Neural cell (in vitro differentiated cells): ENCODE measurements at regions not wholly inside any gene's neighbourhood (a gene's known extent, or its start where the extent isn't known, plus 50 kb on each side); places are given as distances from the start of the nearest gene placed in this dataset.

Source experiments
- H2AFZ ChIP-seq: fragments of 200-600, 300-800 bp; sonication (generic), shearing (Covaris generic); 2 replicates; pipeline ENCODE4 v1.6.0; 2014; ENCODE audit warnings: low read depth, mild to moderate bottlenecking, antibody characterized with exemption, low read length, moderate library complexity
- H3F3A ChIP-seq: fragments of 200-600 bp; shearing (Covaris generic); 2 replicates; pipeline ENCODE4 v1.6.1; 2016; ENCODE audit warnings: mild to moderate bottlenecking, moderate library complexity, mixed read lengths, antibody characterized with exemption, low read length; ENCODE audit not compliant: insufficient read depth, poor library complexity, severe bottlenecking
- H3K27ac ChIP-seq: fragments of 200-600, 300-800 bp; sonication (generic), shearing (Covaris generic); 2 replicates; pipeline ENCODE4 v1.5.1; 2014; ENCODE audit warnings: mild to moderate bottlenecking, low read length, moderate library complexity
- H3K27me3 ChIP-seq: fragments of 300-800, 200-600 bp; sonication (generic), shearing (Covaris generic); 2 replicates; pipeline ENCODE4 v1.6.0; 2014; ENCODE audit warnings: mild to moderate bottlenecking, low read depth, low read length, moderate library complexity; ENCODE audit not compliant: insufficient read depth
- H3K36me3 ChIP-seq: fragments of 300-800, 200-600 bp; sonication (generic), shearing (Covaris generic); 2 replicates; pipeline ENCODE4 v1.5.1; 2014; ENCODE audit warnings: mild to moderate bottlenecking, antibody characterized with exemption, low read length, moderate library complexity; ENCODE audit not compliant: insufficient read depth
- H3K4me2 ChIP-seq: fragments of 300-800, 200-600 bp; sonication (generic), shearing (Covaris generic); 2 replicates; pipeline ENCODE4 v1.6.0; 2014; ENCODE audit warnings: mild to moderate bottlenecking, low read length
- H3K4me3 ChIP-seq: fragments of 300-800, 200-600 bp; sonication (generic), shearing (Covaris generic); 2 replicates; pipeline ENCODE4 v1.5.1; 2014; ENCODE audit warnings: mild to moderate bottlenecking, low read length, moderate library complexity
- H3K79me2 ChIP-seq: fragments of 200-600 bp; shearing (Covaris generic); replicated peaks from 2 replicates; pipeline ENCODE4 v1.6.0; 2014; ENCODE audit warnings: mild to moderate bottlenecking, low read length, moderate library complexity; ENCODE audit not compliant: insufficient read depth
- H3K9ac ChIP-seq: fragments of 300-800, 200-600 bp; sonication (generic), shearing (Covaris generic); 2 replicates; pipeline ENCODE4 v1.6.1; 2016; ENCODE audit warnings: mild to moderate bottlenecking, low read length, mixed read lengths
- H3K9me2 ChIP-seq: fragments of 200-600 bp; shearing (Covaris generic); 2 replicates; pipeline ENCODE4 v1.6.1; 2016; ENCODE audit warnings: mild to moderate bottlenecking, low read length, mixed read lengths; ENCODE audit not compliant: insufficient read depth
- H3K9me3 ChIP-seq: fragments of 200-600, 300-800 bp; sonication (generic), shearing (Covaris generic); 2 replicates; pipeline ENCODE4 v1.6.1; 2016; ENCODE audit warnings: mild to moderate bottlenecking, mixed run types, low read length, moderate library complexity, mixed read lengths
- H4K20me1 ChIP-seq: fragments of 200-600 bp; shearing (Covaris generic); 2 replicates; pipeline ENCODE4 v1.6.1; 2016; ENCODE audit warnings: mild to moderate bottlenecking, mixed run types; ENCODE audit not compliant: insufficient read depth
- EP300 ChIP-seq: fragments of 450-650 bp; conservative IDR thresholded peaks from 2 replicates; pipeline ENCODE4 v1.6.1; 2014; ENCODE audit warnings: antibody characterized with exemption, mild to moderate bottlenecking, moderate library complexity; ENCODE audit not compliant: poor library complexity, severe bottlenecking
- EZH2 ChIP-seq: fragments of 200-600, 300-800 bp; shearing (Covaris generic), sonication (generic); IDR thresholded peaks from 2 replicates; pipeline ENCODE4 v1.6.1; 2014; ENCODE audit warnings: antibody characterized with exemption, low read length, borderline replicate concordance, mild to moderate bottlenecking; ENCODE audit not compliant: insufficient read depth, poor library complexity, severe bottlenecking
- MXI1 ChIP-seq: fragments of 450-650 bp; conservative IDR thresholded peaks from 2 replicates; pipeline ENCODE4 v1.6.1; 2014; ENCODE audit warnings: antibody characterized with exemption, mild to moderate bottlenecking; ENCODE audit not compliant: poor library complexity, severe bottlenecking
- POLR2AphosphoS5 ChIP-seq: IDR thresholded peaks from 2 replicates; pipeline ENCODE4 v1.6.1; 2012
- RAD21 ChIP-seq: fragments of 450-650 bp; conservative IDR thresholded peaks from 2 replicates; pipeline ENCODE4 v1.6.1; 2014; ENCODE audit warnings: antibody characterized with exemption, mild to moderate bottlenecking, moderate library complexity
- SMC3 ChIP-seq: fragments of 450-650 bp; conservative IDR thresholded peaks from 2 replicates; pipeline ENCODE4 v1.6.1; 2014; ENCODE audit warnings: antibody characterized with exemption, mild to moderate bottlenecking, moderate library complexity; ENCODE audit not compliant: poor library complexity
- TAF1 ChIP-seq: IDR thresholded peaks from 2 replicates; pipeline ENCODE4 v1.6.1; 2012; ENCODE audit warnings: low read depth
- TF ChIP-seq, protein P1 (sequence below): IDR thresholded peaks from 2 replicates; pipeline ENCODE4 v1.6.1; 2012; ENCODE audit warnings: borderline replicate concordance

DNA sequence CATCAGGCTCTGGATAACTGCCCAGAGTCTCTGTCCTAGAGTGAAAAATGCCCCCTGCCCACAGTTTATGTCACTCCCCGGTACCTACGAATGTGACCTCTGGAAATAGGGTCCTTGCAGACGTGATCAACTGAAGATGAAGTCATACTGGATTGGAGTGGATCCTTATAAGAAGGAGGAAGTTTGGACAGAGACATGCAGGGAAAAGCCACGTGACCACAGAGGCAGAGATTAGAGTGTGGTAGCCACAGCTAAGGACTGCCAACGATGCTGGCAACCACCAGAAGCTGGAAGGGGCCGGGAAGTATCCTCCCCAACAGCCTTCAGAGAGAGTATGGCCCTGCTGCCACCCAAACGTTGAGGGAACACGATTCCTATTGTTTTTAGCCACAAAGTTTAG lies 101.2 kb upstream of the NCOR2 start:
- H3F3A ChIP-seq = no peaks in the 10 kb centered on the region
- H3K9me2 ChIP-seq = no peaks in the 10 kb centered on the region
- H3K9ac ChIP-seq = no peak overlapping the region
- H3K4me2 ChIP-seq = no peak overlapping the region
- no peaks in the 10 kb centered on the region for H3K36me3 ChIP-seq
- no peaks in the 10 kb centered on the region for H3K27me3 ChIP-seq
- no peaks in the 10 kb centered on the region for H3K9me3 ChIP-seq
- no peaks in the 10 kb centered on the region for H4K20me1 ChIP-seq
- H2AFZ ChIP-seq = no peak overlapping the region
- no peaks in the 10 kb centered on the region for H3K79me2 ChIP-seq
- no peak overlapping the region for H3K27ac ChIP-seq
- TF ChIP-seq, protein P1, sequence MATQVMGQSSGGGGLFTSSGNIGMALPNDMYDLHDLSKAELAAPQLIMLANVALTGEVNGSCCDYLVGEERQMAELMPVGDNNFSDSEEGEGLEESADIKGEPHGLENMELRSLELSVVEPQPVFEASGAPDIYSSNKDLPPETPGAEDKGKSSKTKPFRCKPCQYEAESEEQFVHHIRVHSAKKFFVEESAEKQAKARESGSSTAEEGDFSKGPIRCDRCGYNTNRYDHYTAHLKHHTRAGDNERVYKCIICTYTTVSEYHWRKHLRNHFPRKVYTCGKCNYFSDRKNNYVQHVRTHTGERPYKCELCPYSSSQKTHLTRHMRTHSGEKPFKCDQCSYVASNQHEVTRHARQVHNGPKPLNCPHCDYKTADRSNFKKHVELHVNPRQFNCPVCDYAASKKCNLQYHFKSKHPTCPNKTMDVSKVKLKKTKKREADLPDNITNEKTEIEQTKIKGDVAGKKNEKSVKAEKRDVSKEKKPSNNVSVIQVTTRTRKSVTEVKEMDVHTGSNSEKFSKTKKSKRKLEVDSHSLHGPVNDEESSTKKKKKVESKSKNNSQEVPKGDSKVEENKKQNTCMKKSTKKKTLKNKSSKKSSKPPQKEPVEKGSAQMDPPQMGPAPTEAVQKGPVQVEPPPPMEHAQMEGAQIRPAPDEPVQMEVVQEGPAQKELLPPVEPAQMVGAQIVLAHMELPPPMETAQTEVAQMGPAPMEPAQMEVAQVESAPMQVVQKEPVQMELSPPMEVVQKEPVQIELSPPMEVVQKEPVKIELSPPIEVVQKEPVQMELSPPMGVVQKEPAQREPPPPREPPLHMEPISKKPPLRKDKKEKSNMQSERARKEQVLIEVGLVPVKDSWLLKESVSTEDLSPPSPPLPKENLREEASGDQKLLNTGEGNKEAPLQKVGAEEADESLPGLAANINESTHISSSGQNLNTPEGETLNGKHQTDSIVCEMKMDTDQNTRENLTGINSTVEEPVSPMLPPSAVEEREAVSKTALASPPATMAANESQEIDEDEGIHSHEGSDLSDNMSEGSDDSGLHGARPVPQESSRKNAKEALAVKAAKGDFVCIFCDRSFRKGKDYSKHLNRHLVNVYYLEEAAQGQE = no peak
- TF ChIP-seq EZH2 = no peak
- no peak for TF ChIP-seq POLR2AphosphoS5
- H3K4me3 ChIP-seq = no peak overlapping the region

DNA sequence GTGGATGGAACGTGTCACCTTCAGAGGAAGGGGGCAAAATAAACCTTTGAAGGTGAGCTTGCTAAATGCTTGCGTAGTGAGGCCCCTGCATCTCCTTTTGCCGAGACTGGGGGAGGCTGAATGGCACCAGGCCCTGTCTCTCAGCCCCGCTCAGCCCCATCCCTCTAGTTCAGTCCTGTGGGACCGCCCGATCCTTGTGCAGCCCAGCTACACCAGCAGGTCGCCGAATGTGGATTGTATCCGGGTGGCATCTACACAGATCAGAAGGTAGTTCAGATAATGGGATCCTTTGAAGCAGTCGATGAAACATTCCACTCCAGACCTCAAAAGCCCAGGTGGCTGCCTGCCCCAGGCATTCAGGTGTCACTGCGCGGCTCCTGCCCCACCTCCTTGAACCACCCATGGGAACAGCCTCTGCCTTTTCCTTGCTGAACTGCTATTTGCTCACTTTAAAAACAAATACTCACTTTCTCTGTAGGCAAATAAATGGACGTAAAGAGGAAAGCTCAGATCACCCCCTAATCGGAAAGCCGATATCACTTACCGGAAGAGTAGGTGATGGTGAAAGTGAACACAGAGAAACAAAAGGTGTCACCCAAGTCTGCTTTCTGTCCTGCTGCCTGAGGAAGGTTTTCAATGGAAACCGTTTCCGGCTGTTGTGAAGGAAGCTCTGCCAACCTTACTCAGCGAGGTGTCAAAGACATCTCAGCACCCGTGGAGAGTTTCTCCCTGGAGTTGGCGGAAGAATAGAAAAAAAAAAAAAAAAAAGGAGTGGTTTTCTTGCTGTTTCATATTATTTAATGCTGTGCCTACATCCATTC lies 100.3 kb upstream of the NCOR2 start:
- Histone ChIP-seq H3K9me2 (no peaks in the 10 kb centered on the region), H3F3A (no peaks in the 10 kb centered on the region), H3K9ac (no peak overlapping the region), H2AFZ (no peak overlapping the region), H3K36me3 (no peaks in the 10 kb centered on the region), H3K4me3 (no peak overlapping the region), H3K9me3 (no peaks in the 10 kb centered on the region), H3K27ac (no peak overlapping the region), H4K20me1 (no peaks in the 10 kb centered on the region), H3K4me2 (no peak overlapping the region), H3K27me3 (no peaks in the 10 kb centered on the region), H3K79me2 (no peaks in the 10 kb centered on the region)
- no peak for TF ChIP-seq SMC3
- TF ChIP-seq, protein P1 = no peak

DNA sequence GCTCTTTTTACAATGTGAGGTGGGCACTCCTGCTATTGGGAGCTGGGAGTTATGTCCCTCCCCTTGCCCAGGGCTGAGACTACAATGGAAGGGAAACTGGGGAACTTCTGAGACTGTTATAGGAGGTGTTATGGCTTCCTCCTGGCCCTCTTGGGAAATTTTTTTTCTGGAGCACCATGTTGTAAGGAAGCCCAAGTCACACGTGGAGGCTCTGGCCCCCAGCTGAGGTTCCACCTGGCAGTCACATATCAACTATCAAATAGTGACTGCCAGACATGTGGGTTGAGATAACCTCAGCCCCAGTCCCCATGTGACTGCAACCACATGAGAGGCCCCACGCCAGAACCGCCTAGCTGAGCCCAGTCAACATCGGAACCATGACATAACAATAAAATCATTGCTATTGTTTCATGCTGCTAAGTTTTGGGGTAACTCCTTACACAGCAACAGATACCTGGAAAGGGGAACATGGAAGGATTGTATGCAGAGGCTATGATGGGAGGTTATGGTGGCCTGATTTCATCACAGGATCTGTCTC lies 99.4 kb upstream of the NCOR2 start:
- Histone ChIP-seq H3K4me3 (no peak overlapping the region), H3K79me2 (no peaks in the 10 kb centered on the region)
- no peak for TF ChIP-seq SMC3
- TF ChIP-seq MXI1 = no peak
- TF ChIP-seq, protein P1 = no peak
- no peak for TF ChIP-seq EZH2
- no peak for TF ChIP-seq TAF1
- no peak for TF ChIP-seq EP300
- TF ChIP-seq RAD21 = no peak

More for the DNA sequence above, 99.4 kb upstream of the NCOR2 start:
- Histone ChIP-seq H3K9me3 (no peaks in the 10 kb centered on the region), H3K9me2 (no peaks in the 10 kb centered on the region), H4K20me1 (no peaks in the 10 kb centered on the region), H3K9ac (no peak overlapping the region), H3K36me3 (no peaks in the 10 kb centered on the region), H2AFZ (no peak overlapping the region), H3K27me3 (no peaks in the 10 kb centered on the region), H3F3A (no peaks in the 10 kb centered on the region), H3K4me2 (no peak overlapping the region), H3K27ac (no peak overlapping the region)
